HG02981 (cell line): ENCODE measurements at regions not wholly inside any gene's neighbourhood (a gene's known extent, or its start where the extent isn't known, plus 50 kb on each side); places are given as distances from the start of the nearest gene placed in this dataset.
"Not testable (repeated sequence)": the region's sequence is repeated elsewhere in the genome, so short reads cannot be mapped to it uniquely, and the experiment has no call there.

Source experiments
- ATAC-seq: cut with Tn5 transposase; IDR thresholded peaks from one replicate; pipeline ENCODE4 v1.9.1; 2021; ENCODE audit warnings: mild to moderate bottlenecking, moderate library complexity; ENCODE audit not compliant: unreplicated experiment

- no peak for ATAC-seq
Observed at GRCh38 chr15:31433091-31433490, 106.5 kb downstream of the KLF13 start.

- ATAC-seq, result no peak
Observed at GRCh38 chr15:31433574-31433973, 106.9 kb downstream of the KLF13 start.

DNA sequence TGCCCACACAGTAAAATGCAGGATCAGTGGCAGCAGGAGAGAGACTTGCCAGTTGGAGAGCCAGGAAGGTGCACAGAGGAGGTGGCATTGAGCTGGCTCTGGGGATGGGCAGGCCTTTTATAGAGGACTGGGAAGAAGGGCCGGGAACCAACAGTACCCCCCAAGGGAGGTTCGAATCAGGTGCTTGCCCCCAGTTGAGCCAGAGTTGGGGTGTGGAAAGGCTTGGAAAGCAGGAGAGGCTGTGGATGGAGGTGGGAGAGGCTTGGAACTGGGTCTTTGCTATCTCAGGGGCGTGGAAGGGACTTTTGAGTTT, 107.6 kb downstream of the KLF13 start:
- ATAC-seq, result no peak

GRCh38 chr15:31434588-31435260, 108.1 kb downstream of the KLF13 start:
- peak; percentile 40 for ATAC-seq

DNA sequence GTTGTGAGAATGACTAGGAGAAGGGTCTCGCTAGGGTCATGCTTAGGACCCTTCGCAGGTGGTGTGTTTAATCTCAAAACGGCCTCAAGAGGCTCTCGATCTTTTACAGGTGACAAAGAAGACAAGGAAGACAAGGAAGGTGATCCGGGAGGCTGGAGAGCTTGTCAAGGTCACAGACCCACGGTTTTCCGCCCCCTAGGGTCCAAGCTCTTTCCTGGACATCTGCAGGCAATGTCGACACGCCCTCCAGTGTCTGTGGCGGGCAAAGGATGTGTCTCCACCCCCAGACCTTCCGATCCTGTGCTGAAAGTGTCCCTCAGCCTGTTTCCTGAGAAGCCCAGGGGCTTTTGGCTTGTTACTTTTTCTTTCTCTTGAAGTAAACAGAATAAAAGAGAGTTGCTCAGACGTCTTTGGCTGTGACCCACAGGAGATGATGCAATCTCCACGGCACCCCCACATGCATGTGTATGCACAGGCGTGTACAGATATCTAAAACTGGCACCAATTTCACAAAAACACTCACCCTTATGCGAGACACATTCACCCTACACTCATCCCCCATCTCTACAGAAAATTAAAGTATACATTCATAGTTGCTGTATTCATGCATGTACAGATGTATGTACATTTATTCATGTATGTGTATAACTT, 108.8 kb downstream of the KLF13 start:
- ATAC-seq, result peak; percentile 60

DNA sequence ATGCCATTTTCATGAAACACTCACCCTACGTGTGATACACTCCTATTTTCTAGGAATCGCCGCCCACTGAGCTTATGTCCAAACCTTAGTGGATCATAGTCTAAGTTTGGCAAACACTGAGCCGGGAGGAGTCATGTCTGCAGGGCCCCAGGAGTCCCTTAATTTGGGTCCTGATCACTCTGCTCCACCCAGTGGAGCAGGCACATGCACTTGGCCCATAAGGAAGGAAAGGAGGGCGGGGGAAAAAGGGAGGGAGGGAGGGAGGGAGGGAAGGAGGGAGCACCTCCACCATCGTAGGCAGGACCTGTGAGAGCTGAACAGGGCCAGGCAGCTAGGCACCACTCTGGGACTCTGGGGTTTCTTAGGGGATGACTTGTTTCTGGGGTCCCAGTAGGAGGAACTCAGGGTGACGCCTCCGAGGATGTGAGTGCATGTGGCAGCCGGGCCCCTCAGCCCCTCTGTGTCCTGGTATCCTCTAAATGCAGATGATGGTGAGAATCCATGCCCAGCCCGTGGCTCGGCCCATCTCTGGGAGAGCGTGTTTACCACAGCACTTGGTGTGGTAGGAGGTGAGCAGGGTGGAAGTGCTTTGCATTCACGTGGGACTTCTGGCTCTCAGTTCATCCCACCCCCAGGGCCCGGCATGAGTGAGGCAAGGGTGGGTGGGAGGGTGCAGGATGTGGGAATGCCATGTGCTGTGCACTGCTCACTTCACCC, 109.4 kb downstream of the KLF13 start:
- no peak for ATAC-seq

DNA sequence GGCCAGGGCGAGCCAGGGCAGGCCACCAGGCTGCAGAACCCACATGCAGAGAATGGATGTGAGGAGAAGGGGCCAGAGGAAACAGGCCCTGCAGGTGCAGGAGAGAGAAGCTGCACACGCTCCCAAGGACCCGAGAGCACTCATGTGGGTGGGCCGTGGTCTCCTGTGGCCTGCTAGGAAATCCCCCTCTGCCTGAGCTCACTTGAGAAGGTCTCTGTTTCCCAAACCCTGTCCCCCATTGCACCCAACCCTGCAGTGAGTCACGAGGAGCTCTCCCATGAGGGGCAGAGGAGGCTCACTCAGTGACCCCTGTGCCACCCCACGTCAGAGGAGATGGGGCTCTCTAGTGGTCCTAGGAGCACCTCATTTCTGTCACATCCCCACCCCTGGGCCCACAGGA, 111.1 kb downstream of the KLF13 start:
- ATAC-seq, result no peak

GRCh38 chr15:31438601-31439265, 112.1 kb downstream of the KLF13 start:
- no peak for ATAC-seq

DNA sequence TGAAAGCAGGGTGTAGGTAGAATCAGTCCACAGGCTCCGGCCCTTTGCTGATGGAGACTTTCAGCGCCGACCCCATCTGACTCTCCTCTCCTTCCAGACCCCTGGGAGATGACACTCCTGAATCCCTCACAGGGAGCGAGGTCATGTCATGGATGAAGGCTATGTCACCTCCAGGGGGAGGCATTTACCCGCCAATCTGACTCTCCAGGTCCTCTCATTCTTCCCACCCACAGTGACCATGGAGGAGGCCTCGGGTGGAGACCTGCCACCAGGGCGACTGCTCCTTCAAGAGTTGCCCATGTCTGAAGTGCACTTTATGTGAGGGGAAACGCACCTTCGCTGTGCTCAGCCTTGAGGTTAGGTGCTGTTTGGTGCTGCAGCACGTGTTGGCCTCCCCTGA, 112.7 kb downstream of the KLF13 start:
- no peak for ATAC-seq

GRCh38 chr15:31440216-31440615, 113.6 kb downstream of the KLF13 start:
- ATAC-seq, result not testable (repeated sequence)

DNA sequence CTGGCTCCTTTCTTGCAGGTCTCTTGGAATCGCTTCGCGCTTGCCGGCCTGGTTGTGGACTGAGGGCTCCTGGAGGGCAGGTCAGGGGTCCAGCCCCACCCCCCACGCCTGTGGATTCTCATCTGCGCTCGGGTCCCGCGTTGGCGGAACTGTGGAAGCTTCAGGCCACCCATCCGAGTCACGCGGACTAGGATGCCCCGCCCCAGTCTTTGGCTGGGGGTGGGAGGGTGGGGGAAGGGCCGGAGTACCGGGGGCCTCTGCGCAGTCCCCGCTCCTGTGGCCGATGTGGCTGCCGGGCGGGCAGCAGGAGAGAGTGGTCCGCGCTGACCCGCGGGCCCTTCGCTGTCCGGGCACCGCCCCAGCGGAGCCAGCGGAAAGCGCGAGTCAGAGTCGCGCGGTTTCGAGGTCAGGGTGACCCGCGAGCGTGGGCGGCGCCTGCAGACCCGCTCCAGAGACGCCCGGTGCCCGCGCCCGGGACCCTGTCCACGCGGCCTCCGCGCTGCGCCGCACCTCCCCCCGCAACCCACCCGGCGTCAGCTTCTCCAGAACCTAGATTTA, 114.2 kb downstream of the KLF13 start:
- no peak for ATAC-seq

- ATAC-seq, result no peak
Observed at GRCh38 chr15:31442226-31442625, 115.6 kb downstream of the KLF13 start.

DNA sequence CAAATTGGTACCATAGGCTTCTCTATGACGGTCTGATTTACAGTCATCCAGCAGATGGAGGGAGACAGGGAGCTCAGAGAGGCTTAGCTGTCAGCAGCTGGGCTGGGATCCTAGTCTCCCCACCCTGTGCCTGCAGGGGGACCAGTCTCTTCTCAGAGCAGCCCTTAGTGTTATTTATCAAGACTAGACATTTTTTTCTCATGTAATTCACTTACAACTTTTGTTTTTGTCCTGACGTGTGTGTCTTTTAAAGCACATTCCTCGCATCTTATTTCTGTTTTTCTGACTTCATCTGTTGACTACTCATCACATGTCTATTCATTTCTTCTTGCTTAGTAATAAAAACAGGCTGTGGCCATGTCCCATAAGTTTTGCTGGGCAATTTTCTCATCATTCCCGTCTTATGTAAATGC, 116.1 kb downstream of the KLF13 start:
- ATAC-seq, result no peak

DNA sequence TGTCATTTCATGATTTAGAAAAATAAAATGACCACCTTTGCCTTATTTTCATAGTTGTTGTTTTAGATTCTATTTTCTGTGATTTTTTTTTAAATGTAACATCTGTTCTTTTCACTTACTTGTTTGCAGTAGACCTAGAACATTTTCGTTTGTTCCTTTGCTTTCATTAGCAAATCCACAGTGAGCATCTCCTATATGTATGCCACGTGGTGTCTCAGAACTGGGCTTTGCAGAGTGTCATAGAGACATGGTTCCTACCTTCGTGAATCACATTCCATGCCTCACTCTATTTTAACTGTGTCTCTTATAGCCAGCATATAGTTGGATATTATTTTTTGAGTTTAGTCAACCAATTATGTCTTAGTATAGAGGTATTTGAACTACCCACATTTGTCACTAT, 118.2 kb downstream of the KLF13 start:
- no peak for ATAC-seq

- no peak for ATAC-seq
Observed at GRCh38 chr15:31446546-31446945, 119.9 kb downstream of the KLF13 start.

- no peak for ATAC-seq
Observed at GRCh38 chr15:31447931-31448634, 121.4 kb downstream of the KLF13 start.

GRCh38 chr15:31448635-31448979, 122.0 kb downstream of the KLF13 start:
- ATAC-seq, result no peak

DNA sequence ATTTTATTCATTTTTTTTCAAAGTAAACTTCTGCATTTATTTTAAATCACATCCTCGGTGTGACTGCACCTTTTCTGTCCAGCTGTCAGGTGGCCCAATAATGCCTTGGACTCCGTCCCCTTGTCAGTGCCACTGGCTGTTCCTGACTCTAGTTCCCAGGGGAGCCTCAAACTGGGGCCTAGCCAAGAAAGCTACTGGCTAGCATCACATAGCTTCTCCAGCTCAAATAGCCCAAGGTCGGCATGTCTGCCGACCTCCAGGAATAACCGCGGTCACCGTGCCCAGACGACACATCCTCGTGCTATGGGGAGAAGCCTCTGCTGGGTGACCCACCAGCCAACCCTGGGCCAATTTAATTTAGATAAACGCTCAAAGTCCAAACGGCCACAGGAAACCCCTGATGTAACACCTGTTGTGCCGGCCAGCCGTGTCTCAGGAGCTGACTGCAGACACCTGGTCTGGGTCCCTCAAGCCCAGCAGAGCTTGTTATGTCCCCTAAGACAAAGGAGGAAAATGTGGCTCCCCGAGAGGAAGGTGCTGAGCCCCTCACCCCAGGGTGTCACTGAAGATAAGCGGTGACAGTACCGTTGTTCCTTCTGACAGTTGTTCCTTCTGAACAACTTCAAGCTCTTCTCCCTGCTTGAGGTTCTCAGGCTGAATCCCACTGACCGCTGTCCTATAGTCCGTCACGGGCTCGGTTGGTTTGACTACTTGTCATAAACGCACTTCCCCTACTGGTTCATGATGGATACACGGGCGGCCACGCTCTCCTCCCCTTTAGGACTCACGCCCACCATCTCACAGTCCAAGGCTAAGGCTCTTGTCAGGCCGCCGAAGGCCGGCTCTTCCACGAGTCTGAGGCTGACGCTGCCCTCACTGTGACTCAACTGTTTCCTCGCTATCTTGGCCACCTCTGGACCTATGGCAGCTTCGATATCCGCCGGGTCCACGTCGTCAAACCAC, 126.2 kb downstream of the KLF13 start:
- ATAC-seq, result no peak

DNA sequence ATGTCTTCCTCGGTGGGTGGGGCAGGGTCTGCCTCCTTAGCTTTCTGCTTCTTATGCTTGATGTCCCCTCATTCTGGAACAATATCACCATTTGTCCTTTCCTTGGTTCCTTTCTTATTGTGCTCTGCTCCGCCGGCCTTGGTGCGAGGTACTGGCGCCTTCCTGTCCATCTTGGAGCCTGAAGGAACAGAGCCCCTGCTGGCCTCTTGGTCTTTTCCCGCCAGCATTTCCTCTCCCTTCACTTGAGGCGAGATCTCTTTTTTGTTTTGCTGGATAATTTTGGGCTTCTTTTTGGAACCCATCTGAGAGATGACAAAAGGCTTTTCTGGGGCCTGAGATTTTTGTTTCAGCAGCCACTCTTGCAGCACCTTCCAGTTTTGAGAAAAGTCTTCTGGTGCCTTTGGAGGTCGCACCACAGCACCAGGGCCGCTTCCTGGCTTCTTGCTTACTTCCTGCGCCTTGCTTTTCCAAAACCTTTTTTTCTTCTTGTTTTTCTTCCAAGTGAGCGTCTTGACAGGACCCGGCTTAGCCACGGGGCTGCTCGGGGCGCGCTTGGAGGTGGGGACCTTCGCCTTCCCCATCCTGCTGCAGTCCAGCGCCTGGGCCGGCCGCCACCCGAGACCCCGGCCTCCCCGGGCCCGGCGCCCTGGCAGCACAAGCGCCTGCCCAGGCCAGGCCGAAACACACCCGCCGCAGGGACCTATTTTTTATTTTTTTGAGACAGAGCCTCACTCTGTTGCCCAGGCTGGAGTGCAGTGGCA, 127.1 kb downstream of the KLF13 start:
- no peak for ATAC-seq
